Activated CD8-positive, alpha-beta memory T cell treated with anti-CD3 and anti-CD28 coated beads for 36 hours (primary cell): ENCODE measurements at regions not wholly inside any gene's neighbourhood (a gene's known extent, or its start where the extent isn't known, plus 50 kb on each side); places are given as distances from the start of the nearest gene placed in this dataset.
"Not testable (repeated sequence)": the region's sequence is repeated elsewhere in the genome, so short reads cannot be mapped to it uniquely, and the experiment has no call there.

Experiments used
- CTCF ChIA-PET: fragments of 350-600 bp; sonication (Branson Sonifier 250); formaldehyde crosslinking; loops from one replicate; lab custom pipeline; 2021; ENCODE audit warnings: antibody characterized with exemption; lab: Charles Lee
- POLR2A ChIA-PET: fragments of 350-600 bp; sonication (Branson Sonifier 250); formaldehyde crosslinking; loops from one replicate; lab custom pipeline; 2021; ENCODE audit warnings: antibody characterized with exemption; lab: Charles Lee

- POLR2A ChIA-PET: no interaction called here
- CTCF ChIA-PET: no interaction called here
Measured at GRCh38 chr6:44022671-44023352, 104.4 kb downstream of the MRPL14 start.

GRCh38 chr6:44022296-44022661 lies 105.0 kb downstream of the MRPL14 start:
- ChIA-PET CTCF (no interaction called here), POLR2A (no interaction called here)

GRCh38 chr6:44021589-44022295 lies 105.5 kb downstream of the MRPL14 start:
- POLR2A ChIA-PET: no interaction called here
- CTCF ChIA-PET: no interaction called here

- CTCF ChIA-PET: no interaction called here
- POLR2A ChIA-PET: interaction anchor here (0.6 kb wide), 1 partner anchor 200 kb away, joined by 3 read pairs; no protein-coding TSS in a partner anchor
Measured at GRCh38 chr6:44020664-44021425, 106.4 kb downstream of the MRPL14 start.

- ChIA-PET CTCF (no interaction called here), POLR2A (no interaction called here)
Measured at GRCh38 chr6:44020148-44020547, 107.1 kb downstream of the MRPL14 start.

- CTCF ChIA-PET, POLR2A ChIA-PET: not testable (repeated sequence)
Measured at GRCh38 chr6:44017307-44017706, 109.9 kb downstream of the MRPL14 start.

- ChIA-PET CTCF (interaction anchor here (0.7 kb wide), 1 partner anchor 330 kb away, joined by 4 read pairs; no protein-coding TSS in a partner anchor), POLR2A (no interaction called here)
Measured at GRCh38 chr6:44016131-44016870, 111.0 kb downstream of the MRPL14 start.

- ChIA-PET CTCF (interaction anchor here (1.4 kb wide), 1 partner anchor 67 kb away, joined by 3 read pairs; no protein-coding TSS in a partner anchor), POLR2A (no interaction called here)
Measured at GRCh38 chr6:44012078-44012493, 115.2 kb downstream of the MRPL14 start.

GRCh38 chr6:44011350-44011920 lies 115.8 kb downstream of the MRPL14 start:
- CTCF ChIA-PET: interaction anchor here (1.4 kb wide), 2 partner anchors 10 to 67 kb away, joined by 3 read pairs; no protein-coding TSS in a partner anchor
- POLR2A ChIA-PET: no interaction called here

GRCh38 chr6:44010411-44011349 lies 116.6 kb downstream of the MRPL14 start:
- ChIA-PET CTCF (interaction anchor here (1.4 kb wide), 1 partner anchor 9 kb away, joined by 3 read pairs; no protein-coding TSS in a partner anchor), POLR2A (no interaction called here)

GRCh38 chr6:44009425-44010321 lies 117.6 kb downstream of the MRPL14 start:
- CTCF ChIA-PET: interaction anchor here (1.4 kb wide), 1 partner anchor 8 kb away, joined by 3 read pairs; no protein-coding TSS in a partner anchor
- POLR2A ChIA-PET: no interaction called here

- CTCF ChIA-PET: no interaction called here
- POLR2A ChIA-PET: interaction anchor here (0.5 kb wide), 1 partner anchor 168 kb away, joined by 3 read pairs; no protein-coding TSS in a partner anchor
Measured at GRCh38 chr6:44008821-44009370, 118.4 kb downstream of the MRPL14 start.

- ChIA-PET CTCF (no interaction called here), POLR2A (no interaction called here)
Measured at GRCh38 chr6:44007818-44008621, 119.2 kb downstream of the MRPL14 start.

GRCh38 chr6:44006872-44007303 lies 120.4 kb downstream of the MRPL14 start:
- ChIA-PET CTCF (no interaction called here), POLR2A (no interaction called here)

GRCh38 chr6:44006123-44006871 lies 121.0 kb downstream of the MRPL14 start:
- ChIA-PET POLR2A (no interaction called here), CTCF (no interaction called here)
